ENCODE measurements at regions not wholly inside any gene's neighbourhood (a gene's known extent, or its start where the extent isn't known, plus 50 kb on each side); places are given as distances from the start of the nearest gene placed in this dataset.

- no peak overlapping the region for H2AFZ ChIP-seq (ENCODE audit: low read depth, low read length, poor library complexity, severe bottlenecking)
- no peak overlapping the region for H3K4me3 ChIP-seq (replicated peaks in 1 of 2; ENCODE audit: low read depth in 1 of 2, low read length in 2 of 2)
- RAD21 ChIA-PET (ENCODE audit: low non-redundant PET in 1 of 2, low total read pairs in 2 of 2, uncharacterized antibody in 2 of 2, unreplicated experiment in 2 of 2), result no interaction called here
- H3K36me3 ChIP-seq (ENCODE audit: control insufficient read depth in 1 of 2, insufficient read depth in 2 of 2, low read length in 2 of 2), result no peaks in the 10 kb centered on the region
- BruUV-seq (replicated peaks), result no TSS peak
- DNase-seq (ENCODE audit: low read depth, low spot score), result no peak
- TF ChIP-seq SP1 (IDR thresholded peaks at IDR 0.05; ENCODE audit: low read depth), result no peak
- TF ChIP-seq SIN3A (IDR thresholded peaks at IDR 0.05; ENCODE audit: low read depth), result no peak
- TF ChIP-seq EZH2 (IDR thresholded peaks at IDR 0.05), result no peak
- TF ChIP-seq ELF1 (IDR thresholded peaks at IDR 0.05; ENCODE audit: borderline replicate concordance, low read depth), result no peak
- no peak for TF ChIP-seq YY1 (IDR thresholded peaks at IDR 0.05; ENCODE audit: extremely low read depth, insufficient replicate concordance, low read depth, low read length)
- no peak for TF ChIP-seq SRF (IDR thresholded peaks at IDR 0.05; ENCODE audit: low read depth)
- no peak for TF ChIP-seq POLR2AphosphoS5 (IDR thresholded peaks at IDR 0.05; ENCODE audit: low read depth, low read length)
- TF ChIP-seq JUND (IDR thresholded peaks at IDR 0.05), result no peak
- no peak for TF ChIP-seq EGR1 (IDR thresholded peaks at IDR 0.05; ENCODE audit: low read depth)
- H4K20me1 ChIP-seq (ENCODE audit: insufficient read depth), result no peaks in the 10 kb centered on the region
- no peak overlapping the region for H3K4me2 ChIP-seq (ENCODE audit: low read length)
- intact Hi-C loops (cut with micrococcal nuclease), result no loop called here
- POLR2A ChIA-PET, result no interaction called here
- no peaks in the 10 kb centered on the region for H3K79me2 ChIP-seq (ENCODE audit: insufficient read depth, low read length)
- H3K27ac ChIP-seq (ENCODE audit: low read depth, low read length), result no peak overlapping the region
- no peaks in the 10 kb centered on the region for H3K9me3 ChIP-seq (ENCODE audit: control insufficient read depth in 1 of 2, insufficient read depth in 1 of 2, low read depth in 1 of 2, low read length in 2 of 2)
- ATAC-seq, result no peak
- H3K4me1 ChIP-seq (ENCODE audit: control insufficient read depth in 1 of 2, insufficient read depth in 2 of 2, low read length in 2 of 2), result peaks cover 3 to 23% of the 10 kb centered on the region in 2 experiments; a peak in 3 of 4 replicates
- no peaks in the 10 kb centered on the region; the same call in 1 of the 2 replicates for H3K9me2 ChIP-seq (ENCODE audit: insufficient read depth)
- CTCF ChIA-PET, result interaction anchor here (1.6 kb wide), 1 partner anchor 11 kb away, joined by 3 read pairs; no protein-coding TSS in a partner anchor
- no peak overlapping the region for H3K9ac ChIP-seq (ENCODE audit: low read length)
- H3K27me3 ChIP-seq (ENCODE audit: insufficient read depth, low read length), result no peaks in the 10 kb centered on the region
These were observed 1282.2 kb upstream of the ZEB2 start for GRCh38 chr2:145802133-145802532.

- ChIA-PET RAD21 (ENCODE audit: low non-redundant PET in 1 of 2, low total read pairs in 2 of 2, uncharacterized antibody in 2 of 2, unreplicated experiment in 2 of 2) (interaction anchor here in 1 of 2 experiments (0.7 kb wide), 1 partner anchor 118 kb away, joined by 4 read pairs; no protein-coding TSS in a partner anchor), POLR2A (no interaction called here), CTCF (interaction anchor here (1.0 to 1.6 kb wide), 2 partner anchors 10 to 12 kb away, joined by 3 read pairs; no protein-coding TSS in a partner anchor)
- Histone ChIP-seq H3K27me3 (ENCODE audit: insufficient read depth, low read length) (no peaks in the 10 kb centered on the region), H3K27ac (ENCODE audit: low read depth, low read length) (no peak overlapping the region), H3K9me3 (ENCODE audit: control insufficient read depth in 1 of 2, insufficient read depth in 1 of 2, low read depth in 1 of 2, low read length in 2 of 2) (no peaks in the 10 kb centered on the region), H3K4me2 (ENCODE audit: low read length) (no peak overlapping the region), H3K79me2 (ENCODE audit: insufficient read depth, low read length) (no peaks in the 10 kb centered on the region), H3K36me3 (ENCODE audit: control insufficient read depth in 1 of 2, insufficient read depth in 2 of 2, low read length in 2 of 2) (no peaks in the 10 kb centered on the region), H4K20me1 (ENCODE audit: insufficient read depth) (no peaks in the 10 kb centered on the region), H3K9ac (ENCODE audit: low read length) (no peak overlapping the region), H2AFZ (ENCODE audit: low read depth, low read length, poor library complexity, severe bottlenecking) (no peak overlapping the region), H3K4me3 (replicated peaks in 1 of 2; ENCODE audit: low read depth in 1 of 2, low read length in 2 of 2) (no peak overlapping the region), H3K4me1 (ENCODE audit: control insufficient read depth in 1 of 2, insufficient read depth in 2 of 2, low read length in 2 of 2) (peaks cover 3 to 23% of the 10 kb centered on the region in 2 experiments; a peak in 3 of 4 replicates), H3K9me2 (ENCODE audit: insufficient read depth) (no peaks in the 10 kb centered on the region; the same call in 1 of the 2 replicates)
- DNase-seq (ENCODE audit: low read depth, low spot score) (no peak), ATAC-seq (peak; percentile 66; the same call in 1 of the 2 replicates)
- BruUV-seq (replicated peaks), result no TSS peak
- intact Hi-C loops (cut with micrococcal nuclease), result no loop called here
- TF ChIP-seq ZNF274 (IDR thresholded peaks at IDR 0.05; ENCODE audit: low read depth, low read length), result no peak
- no peak for TF ChIP-seq YY1 (IDR thresholded peaks at IDR 0.05; ENCODE audit: extremely low read depth, insufficient replicate concordance, low read depth, low read length)
- TF ChIP-seq TCF7L2 (IDR thresholded peaks at IDR 0.05; ENCODE audit: borderline replicate concordance, extremely low read depth, insufficient read depth, insufficient read length), result no peak
- TF ChIP-seq POLR2AphosphoS5 (IDR thresholded peaks at IDR 0.05; ENCODE audit: low read depth, low read length), result no peak
- TF ChIP-seq CBX3 (IDR thresholded peaks at IDR 0.05; ENCODE audit: low read depth), result no peak
- no peak for TF ChIP-seq JUND (IDR thresholded peaks at IDR 0.05)
- TF ChIP-seq EZH2 (IDR thresholded peaks at IDR 0.05), result no peak
- no peak for TF ChIP-seq EZH2phosphoT487 (IDR thresholded peaks at IDR 0.05; ENCODE audit: borderline replicate concordance)
- TF ChIP-seq ELF1 (IDR thresholded peaks at IDR 0.05; ENCODE audit: borderline replicate concordance, low read depth), result no peak
- TF ChIP-seq CTCF (IDR thresholded peaks at IDR 0.05 in 2 of 3, conservative IDR thresholded peaks at IDR 0.05 in 1 of 3; ENCODE audit: borderline replicate concordance in 1 of 3, insufficient read depth in 1 of 3, low read depth in 2 of 3, low read length in 2 of 3), result no peak
- TF ChIP-seq SP1 (IDR thresholded peaks at IDR 0.05; ENCODE audit: low read depth), result no peak
- TF ChIP-seq POLR2A (IDR thresholded peaks at IDR 0.05; ENCODE audit: borderline replicate concordance, extremely low read depth, insufficient read depth, insufficient read length), result no peak
- TF ChIP-seq FOSL1 (IDR thresholded peaks at IDR 0.05; ENCODE audit: low read depth), result no peak
- TF ChIP-seq ZBTB33 (IDR thresholded peaks at IDR 0.05; ENCODE audit: extremely low read depth, insufficient replicate concordance, low read length), result no peak
These were observed 1281.3 kb upstream of the ZEB2 start for GRCh38 chr2:145801210-145801609.
